ENCODE measurements at regions not wholly inside any gene's neighbourhood (a gene's known extent, or its start where the extent isn't known, plus 50 kb on each side); places are given as distances from the start of the nearest gene placed in this dataset.

DNA sequence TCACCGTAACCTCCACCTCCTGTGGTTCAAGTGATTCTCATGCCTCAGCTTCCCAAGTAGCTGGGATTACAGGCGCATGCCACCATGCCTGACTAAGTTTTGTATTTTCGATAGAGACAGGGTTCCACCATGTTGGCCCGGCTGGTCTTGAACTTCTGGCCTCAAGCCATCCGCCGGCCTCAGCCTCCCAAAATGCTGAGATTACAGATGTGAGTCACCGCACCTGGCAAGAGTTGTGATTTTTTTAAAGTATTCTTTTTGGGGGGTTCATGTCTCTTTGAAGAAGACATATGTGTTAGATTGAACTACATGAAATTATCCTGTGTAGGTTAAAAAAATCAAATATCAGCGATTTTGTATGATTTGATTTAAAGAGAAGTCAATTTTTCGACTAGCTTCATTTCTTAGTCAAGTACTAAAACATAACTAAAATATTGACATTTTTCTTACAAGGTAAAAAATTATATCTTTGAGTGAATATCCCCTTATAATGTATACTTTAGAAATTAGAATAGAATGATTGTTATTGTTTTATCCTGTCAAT is 60.3 kb upstream of the ANTXR2 start:
- no peak for TF ChIP-seq CTCF (IDR thresholded peaks at IDR 0.05; ENCODE audit: insufficient read depth, low read depth, low read length)
- H3K4me3 ChIP-seq (ENCODE audit: low read depth, low read length), result no peak overlapping the region
- DNase-seq (ENCODE audit: low read depth), result no peak

- H3K4me3 ChIP-seq (ENCODE audit: low read depth, low read length), result no peak overlapping the region
- no peak for DNase-seq (ENCODE audit: low read depth)
- TF ChIP-seq CTCF (IDR thresholded peaks at IDR 0.05; ENCODE audit: insufficient read depth, low read depth, low read length), result no peak
Observed at GRCh38 chr4:80129785-80130184, 56.8 kb upstream of the ANTXR2 start.

DNA sequence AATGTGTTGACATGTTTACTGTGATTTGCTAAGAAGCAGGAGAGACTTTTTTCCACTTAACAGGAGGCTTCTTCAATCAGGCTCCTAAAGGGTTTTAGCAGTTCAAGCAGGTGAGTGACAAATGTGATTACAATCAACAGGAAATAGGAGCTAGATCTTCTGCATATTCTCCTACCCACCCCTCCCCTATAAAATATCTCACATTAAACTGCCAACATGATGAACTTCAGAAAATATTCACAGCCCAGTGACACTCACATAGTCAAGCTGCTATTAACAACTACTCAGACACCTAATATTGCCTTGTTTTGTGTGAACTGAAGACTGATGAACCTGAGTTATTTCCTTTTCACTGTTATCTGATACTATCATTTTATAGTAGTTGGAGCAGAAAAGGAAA is 55.9 kb upstream of the ANTXR2 start:
- no peak for TF ChIP-seq CTCF (IDR thresholded peaks at IDR 0.05; ENCODE audit: insufficient read depth, low read depth, low read length)
- H3K4me3 ChIP-seq (ENCODE audit: low read depth, low read length), result no peak overlapping the region
- DNase-seq (ENCODE audit: low read depth), result no peak

DNA sequence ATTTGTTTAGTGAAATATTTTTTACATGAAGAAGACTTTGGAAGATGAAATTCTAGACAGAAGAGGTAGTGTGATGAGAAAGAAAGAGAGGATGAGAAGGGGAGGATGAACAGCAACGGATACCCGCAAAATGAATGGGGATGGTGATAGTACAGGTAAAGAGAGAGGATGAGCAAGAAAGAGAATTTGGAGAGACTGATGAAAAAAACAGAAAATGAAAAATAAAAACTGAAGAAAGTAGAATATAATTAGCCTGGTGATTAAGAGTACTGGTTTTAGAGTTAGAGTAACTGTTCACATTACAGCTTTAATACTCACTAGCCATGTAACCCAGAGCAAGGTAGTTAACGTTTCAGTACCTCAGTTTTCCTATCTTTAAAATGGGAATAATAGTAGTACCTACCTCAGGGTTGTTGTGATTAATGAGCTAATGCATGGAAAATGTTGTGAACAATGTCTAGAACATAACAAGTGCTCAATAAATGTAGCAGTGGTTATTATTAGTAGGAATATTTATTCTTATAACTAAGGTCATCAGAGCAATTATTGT is 54.9 kb upstream of the ANTXR2 start:
- DNase-seq (ENCODE audit: low read depth), result no peak
- TF ChIP-seq CTCF (IDR thresholded peaks at IDR 0.05; ENCODE audit: insufficient read depth, low read depth, low read length), result no peak
- no peak overlapping the region for H3K4me3 ChIP-seq (ENCODE audit: low read depth, low read length)

DNA sequence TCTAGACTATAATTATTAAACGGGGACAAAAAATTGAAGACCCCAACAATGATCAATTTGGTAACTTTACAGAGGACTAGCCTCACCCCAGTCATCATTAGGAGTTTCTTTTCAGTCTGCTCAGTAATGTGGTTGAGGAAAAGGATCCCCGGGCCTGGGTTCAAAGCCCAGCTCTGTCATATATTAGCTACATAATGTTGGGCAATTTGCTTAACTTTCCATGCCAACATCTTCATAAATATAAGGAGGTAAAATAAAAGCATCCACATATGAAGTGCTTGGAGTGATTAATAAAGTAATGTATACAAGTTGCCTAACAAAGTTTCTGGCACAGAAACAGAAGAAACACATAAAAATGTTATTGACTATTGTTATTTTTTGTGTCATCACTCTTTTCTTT is 53.4 kb upstream of the ANTXR2 start:
- DNase-seq (ENCODE audit: low read depth), result no peak
- TF ChIP-seq CTCF (IDR thresholded peaks at IDR 0.05; ENCODE audit: insufficient read depth, low read depth, low read length), result no peak
- H3K4me3 ChIP-seq (ENCODE audit: low read depth, low read length), result no peak overlapping the region

- no peak overlapping the region for H3K4me3 ChIP-seq (ENCODE audit: low read depth, low read length)
- peak; percentile 57 for TF ChIP-seq CTCF (IDR thresholded peaks at IDR 0.05; ENCODE audit: insufficient read depth, low read depth, low read length)
- peak; percentile 38 for DNase-seq (ENCODE audit: low read depth)
Observed at GRCh38 chr4:80125252-80126177, 52.5 kb upstream of the ANTXR2 start.

Measured in fibroblast of villous mesenchyme (primary cell).